ENCODE measurements at regions not wholly inside any gene's neighbourhood (a gene's known extent, or its start where the extent isn't known, plus 50 kb on each side); places are given as distances from the start of the nearest gene placed in this dataset.
A peak's percentile ranks its signal among the peaks of the same experiment; 100 is the strongest.

DNA sequence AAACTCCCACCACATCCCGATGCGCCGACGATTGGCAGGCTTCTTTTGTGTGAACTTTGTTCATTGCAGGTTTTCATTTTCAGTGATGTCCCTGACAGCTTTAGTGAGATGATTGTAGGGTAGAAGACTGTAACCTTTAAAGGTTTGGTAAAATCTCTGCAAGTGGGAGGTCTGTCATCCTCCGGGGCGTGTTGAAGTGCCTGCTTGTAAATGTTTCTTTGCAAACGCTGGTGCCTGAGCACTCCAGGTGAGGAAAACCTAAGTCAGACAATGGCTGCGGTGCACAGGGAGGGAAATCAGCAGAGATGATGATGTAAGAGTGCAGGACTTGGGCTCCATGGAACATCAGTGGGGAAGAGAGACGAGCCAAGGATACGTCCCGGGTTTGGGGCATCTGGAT is 228.1 kb downstream of the DRD1 start:
- Histone ChIP-seq H3F3A (replicated peaks; ENCODE audit: insufficient read depth) (no peaks in the 10 kb centered on the region), H3K9me2 (no peaks in the 10 kb centered on the region), H3K36me3 (replicated peaks in 1 of 2; ENCODE audit: control insufficient read depth in 1 of 2, insufficient read depth in 2 of 2, low read length in 1 of 2) (no peaks in the 10 kb centered on the region), H3K27me3 (ENCODE audit: insufficient read depth) (no peaks in the 10 kb centered on the region), H3K4me3 (ENCODE audit: low read depth in 2 of 2, low read length in 1 of 2) (no peak overlapping the region), H3K4me1 (ENCODE audit: control insufficient read depth in 1 of 2, insufficient read depth in 2 of 2, low read depth in 1 of 2, low read length in 1 of 2) (no peaks in the 10 kb centered on the region; a peak in 1 of 4 replicates), H3K9ac (no peak overlapping the region), H3K4me2 (no peak overlapping the region), H2AFZ (ENCODE audit: low read depth) (no peak overlapping the region), H4K20me1 (ENCODE audit: insufficient read depth) (no peaks in the 10 kb centered on the region), H3K9me3 (no peaks in the 10 kb centered on the region), H3K27ac (ENCODE audit: low read depth in 2 of 2, low read length in 1 of 2) (no peak overlapping the region), H3K79me2 (ENCODE audit: insufficient read depth) (no peaks in the 10 kb centered on the region)
- ChIA-PET POLR2A (no interaction called here), CTCF (no interaction called here)
- DNase-seq = no peak
- 61% methylated on average over 11 of the region's 11 CpGs for WGBS (ENCODE audit: low lambda C conversion rate)
- TF ChIP-seq NFIC (IDR thresholded peaks at IDR 0.05; ENCODE audit: borderline replicate concordance) (no peak), YY1 (IDR thresholded peaks at IDR 0.05; ENCODE audit: low read depth) (no peak), RAD21 (IDR thresholded peaks at IDR 0.05; ENCODE audit: low read length) (no peak), GABPA (IDR thresholded peaks at IDR 0.05; ENCODE audit: low read depth) (no peak), TCF12 (IDR thresholded peaks at IDR 0.05) (no peak), POLR2AphosphoS5 (IDR thresholded peaks at IDR 0.05; ENCODE audit: low read depth, low read length) (no peak), PBX3 (IDR thresholded peaks at IDR 0.05) (no peak), RCOR1 (IDR thresholded peaks at IDR 0.05; ENCODE audit: low read length) (no peak), CHD2 (IDR thresholded peaks at IDR 0.05; ENCODE audit: low read length, partially characterized antibody) (no peak), CTCF (IDR thresholded peaks at IDR 0.05) (no peak), TEAD4 (IDR thresholded peaks at IDR 0.05; ENCODE audit: borderline replicate concordance, insufficient read depth) (no peak), RXRA (IDR thresholded peaks at IDR 0.05; ENCODE audit: borderline replicate concordance, low read depth) (no peak), FOSL2 (IDR thresholded peaks at IDR 0.05; ENCODE audit: borderline replicate concordance, low read depth) (no peak), USF1 (IDR thresholded peaks at IDR 0.05; ENCODE audit: borderline replicate concordance, low read depth) (no peak)
- TF ChIP-seq, protein P1, sequence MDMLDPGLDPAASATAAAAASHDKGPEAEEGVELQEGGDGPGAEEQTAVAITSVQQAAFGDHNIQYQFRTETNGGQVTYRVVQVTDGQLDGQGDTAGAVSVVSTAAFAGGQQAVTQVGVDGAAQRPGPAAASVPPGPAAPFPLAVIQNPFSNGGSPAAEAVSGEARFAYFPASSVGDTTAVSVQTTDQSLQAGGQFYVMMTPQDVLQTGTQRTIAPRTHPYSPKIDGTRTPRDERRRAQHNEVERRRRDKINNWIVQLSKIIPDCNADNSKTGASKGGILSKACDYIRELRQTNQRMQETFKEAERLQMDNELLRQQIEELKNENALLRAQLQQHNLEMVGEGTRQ (IDR thresholded peaks at IDR 0.05; ENCODE audit: borderline replicate concordance, low read depth, low read length) = no peak

GRCh38 chr5:175214152-175214551 is 229.8 kb downstream of the DRD1 start:
- Histone ChIP-seq H3K4me2 (no peak overlapping the region), H3K36me3 (replicated peaks in 1 of 2; ENCODE audit: control insufficient read depth in 1 of 2, insufficient read depth in 2 of 2, low read length in 1 of 2) (no peaks in the 10 kb centered on the region), H3F3A (replicated peaks; ENCODE audit: insufficient read depth) (no peaks in the 10 kb centered on the region), H4K20me1 (ENCODE audit: insufficient read depth) (no peaks in the 10 kb centered on the region), H3K27me3 (ENCODE audit: insufficient read depth) (no peaks in the 10 kb centered on the region), H3K4me3 (ENCODE audit: low read depth in 2 of 2, low read length in 1 of 2) (no peak overlapping the region), H3K4me1 (ENCODE audit: control insufficient read depth in 1 of 2, insufficient read depth in 2 of 2, low read depth in 1 of 2, low read length in 1 of 2) (no peaks in the 10 kb centered on the region), H3K9ac (no peak overlapping the region), H2AFZ (ENCODE audit: low read depth) (no peak overlapping the region), H3K27ac (ENCODE audit: low read depth in 2 of 2, low read length in 1 of 2) (no peak overlapping the region), H3K9me2 (no peaks in the 10 kb centered on the region), H3K9me3 (no peaks in the 10 kb centered on the region), H3K79me2 (ENCODE audit: insufficient read depth) (no peaks in the 10 kb centered on the region)
- 0% methylated on average over 1 of the region's 2 CpGs for WGBS (ENCODE audit: low lambda C conversion rate)
- CTCF ChIA-PET = interaction anchor here (1.4 kb wide), 1 partner anchor 250 kb away, joined by 4 read pairs; no protein-coding TSS in a partner anchor
- TF ChIP-seq YY1 (IDR thresholded peaks at IDR 0.05; ENCODE audit: low read depth) (no peak), NFIC (IDR thresholded peaks at IDR 0.05; ENCODE audit: borderline replicate concordance) (peak; percentile 89), ZBTB33 (IDR thresholded peaks at IDR 0.05; ENCODE audit: borderline replicate concordance, low read depth) (no peak), EP300 (IDR thresholded peaks at IDR 0.05; ENCODE audit: borderline replicate concordance in 1 of 2, low read depth in 1 of 2, low read length in 1 of 2) (peak in 1 of 2 experiments; percentile 56; a peak in 1 of 4 replicates), PBX3 (IDR thresholded peaks at IDR 0.05) (peak; percentile 39; the same call in 1 of the 2 replicates), FOSL2 (IDR thresholded peaks at IDR 0.05; ENCODE audit: borderline replicate concordance, low read depth) (peak; percentile 78; the same call in 1 of the 2 replicates), TCF12 (IDR thresholded peaks at IDR 0.05) (peak; percentile 66), JUND (IDR thresholded peaks at IDR 0.05) (peak; percentile 59; the same call in 1 of the 2 replicates), GABPA (IDR thresholded peaks at IDR 0.05; ENCODE audit: low read depth) (no peak)
- POLR2A ChIA-PET = no interaction called here
- no peak for DNase-seq

All from SK-N-SH (cell line).